Mammary epithelial cell (primary cell): ENCODE measurements at regions not wholly inside any gene's neighbourhood (a gene's known extent, or its start where the extent isn't known, plus 50 kb on each side); places are given as distances from the start of the nearest gene placed in this dataset.

ENCODE experiments used
- EZH2 ChIP-seq: IDR thresholded peaks from 2 replicates; pipeline ENCODE4 v1.6.1; 2012; ENCODE audit warnings: low read length, inconsistent platforms, borderline replicate concordance
- TF ChIP-seq, protein P1 (sequence below), 2 donors: IDR thresholded peaks in 1 of 2; conservative IDR thresholded peaks in 1 of 2; 2 replicates each; pipeline ENCODE4 v1.5.1; 2011 to 2012; ENCODE audit warnings: inconsistent platforms in 2 of 2, low read length in 2 of 2, mild to moderate bottlenecking in 2 of 2, control low read depth in 1 of 2, low read depth in 1 of 2; ENCODE audit not compliant: insufficient read depth in 1 of 2; ENCODE audit errors: extremely low read depth in 1 of 2

DNA sequence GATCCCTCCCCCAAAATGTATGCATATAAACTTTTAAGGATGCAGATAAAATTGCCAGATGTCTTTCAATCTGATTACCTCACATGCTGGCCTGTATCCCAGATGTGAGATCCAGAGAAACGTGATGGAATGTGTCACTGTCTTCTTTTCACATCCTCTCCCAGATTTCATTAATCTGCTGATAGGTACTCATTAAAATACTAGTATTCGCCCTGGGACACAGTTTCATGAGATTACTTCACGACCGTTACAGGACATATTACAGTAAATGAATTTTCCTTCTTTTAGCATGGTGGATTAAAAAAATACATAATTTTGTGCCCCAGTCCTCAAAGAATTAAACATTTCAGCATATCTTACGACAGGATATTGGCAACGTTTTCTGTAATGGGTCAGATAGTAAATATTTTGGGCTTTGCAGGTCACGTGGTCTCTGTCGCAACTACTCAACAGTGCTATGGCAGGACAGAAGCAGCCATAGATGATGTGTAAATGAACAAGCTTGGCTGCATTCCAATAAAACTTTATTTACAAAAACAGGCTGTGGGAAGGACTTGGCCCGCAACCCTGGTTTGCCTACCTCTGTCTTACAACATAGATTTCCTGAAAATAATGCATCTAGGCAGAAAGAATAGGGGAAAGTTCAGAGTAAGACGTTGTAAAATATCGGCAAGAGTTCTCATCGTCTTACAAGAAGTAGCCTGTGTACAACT, 156.0 kb upstream of the DIO3 start:
- TF ChIP-seq, protein P1, sequence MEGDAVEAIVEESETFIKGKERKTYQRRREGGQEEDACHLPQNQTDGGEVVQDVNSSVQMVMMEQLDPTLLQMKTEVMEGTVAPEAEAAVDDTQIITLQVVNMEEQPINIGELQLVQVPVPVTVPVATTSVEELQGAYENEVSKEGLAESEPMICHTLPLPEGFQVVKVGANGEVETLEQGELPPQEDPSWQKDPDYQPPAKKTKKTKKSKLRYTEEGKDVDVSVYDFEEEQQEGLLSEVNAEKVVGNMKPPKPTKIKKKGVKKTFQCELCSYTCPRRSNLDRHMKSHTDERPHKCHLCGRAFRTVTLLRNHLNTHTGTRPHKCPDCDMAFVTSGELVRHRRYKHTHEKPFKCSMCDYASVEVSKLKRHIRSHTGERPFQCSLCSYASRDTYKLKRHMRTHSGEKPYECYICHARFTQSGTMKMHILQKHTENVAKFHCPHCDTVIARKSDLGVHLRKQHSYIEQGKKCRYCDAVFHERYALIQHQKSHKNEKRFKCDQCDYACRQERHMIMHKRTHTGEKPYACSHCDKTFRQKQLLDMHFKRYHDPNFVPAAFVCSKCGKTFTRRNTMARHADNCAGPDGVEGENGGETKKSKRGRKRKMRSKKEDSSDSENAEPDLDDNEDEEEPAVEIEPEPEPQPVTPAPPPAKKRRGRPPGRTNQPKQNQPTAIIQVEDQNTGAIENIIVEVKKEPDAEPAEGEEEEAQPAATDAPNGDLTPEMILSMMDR (conservative IDR thresholded peaks at IDR 0.05 in 1 of 2, IDR thresholded peaks at IDR 0.05 in 1 of 2; ENCODE audit: extremely low read depth in 1 of 2, insufficient read depth in 1 of 2, low read depth in 1 of 2, low read length in 2 of 2): no peak
- TF ChIP-seq EZH2: no peak
